ENCODE measurements at regions not wholly inside any gene's neighbourhood (a gene's known extent, or its start where the extent isn't known, plus 50 kb on each side); places are given as distances from the start of the nearest gene placed in this dataset.

- DNase-seq (ENCODE audit: low read depth) = no peak
These were observed 235.0 kb downstream of the PMAIP1 start for GRCh38 chr18:60134806-60135205.

GRCh38 chr18:60130284-60130683, 230.5 kb downstream of the PMAIP1 start:
- DNase-seq (ENCODE audit: low read depth) = no peak

GRCh38 chr18:60123031-60123430, 223.2 kb downstream of the PMAIP1 start:
- DNase-seq (ENCODE audit: low read depth) = no peak

GRCh38 chr18:60122339-60122738, 222.5 kb downstream of the PMAIP1 start:
- DNase-seq (ENCODE audit: low read depth) = no peak

GRCh38 chr18:60120231-60120750, 220.5 kb downstream of the PMAIP1 start:
- DNase-seq (ENCODE audit: low read depth) = no peak

GRCh38 chr18:60117321-60117720, 217.5 kb downstream of the PMAIP1 start:
- DNase-seq (ENCODE audit: low read depth) = no peak

- DNase-seq (ENCODE audit: low read depth) = no peak
These were observed 213.6 kb downstream of the PMAIP1 start for GRCh38 chr18:60113396-60113795.

- DNase-seq (ENCODE audit: low read depth) = no peak
These were observed 212.6 kb downstream of the PMAIP1 start for GRCh38 chr18:60112369-60112768.

- DNase-seq (ENCODE audit: low read depth) = no peak
These were observed 211.7 kb downstream of the PMAIP1 start for GRCh38 chr18:60111525-60111924.

GRCh38 chr18:60110836-60111235, 211.0 kb downstream of the PMAIP1 start:
- DNase-seq (ENCODE audit: low read depth) = no peak

- DNase-seq (ENCODE audit: low read depth) = no peak
These were observed 201.0 kb downstream of the PMAIP1 start for GRCh38 chr18:60100778-60101177.

- no peak for DNase-seq (ENCODE audit: low read depth)
These were observed 199.9 kb downstream of the PMAIP1 start for GRCh38 chr18:60099709-60100108.

GRCh38 chr18:60096428-60096827, 196.6 kb downstream of the PMAIP1 start:
- peak; percentile 17 for DNase-seq (ENCODE audit: low read depth)

GRCh38 chr18:60092073-60092472, 192.3 kb downstream of the PMAIP1 start:
- DNase-seq (ENCODE audit: low read depth) = no peak

- DNase-seq (ENCODE audit: low read depth) = no peak
These were observed 190.4 kb downstream of the PMAIP1 start for GRCh38 chr18:60090170-60090569.

- DNase-seq (ENCODE audit: low read depth) = no peak
These were observed 183.0 kb downstream of the PMAIP1 start for GRCh38 chr18:60082790-60083189.

GRCh38 chr18:60082282-60082681, 182.5 kb downstream of the PMAIP1 start:
- DNase-seq (ENCODE audit: low read depth) = no peak

GRCh38 chr18:60075477-60075876, 175.7 kb downstream of the PMAIP1 start:
- no peak for DNase-seq (ENCODE audit: low read depth)

GRCh38 chr18:60070631-60071030, 170.8 kb downstream of the PMAIP1 start:
- peak; percentile 59 for DNase-seq (ENCODE audit: low read depth)

GRCh38 chr18:60069145-60069544, 169.3 kb downstream of the PMAIP1 start:
- peak; percentile 24 for DNase-seq (ENCODE audit: low read depth)

- DNase-seq (ENCODE audit: low read depth) = peak; percentile 27
These were observed 167.8 kb downstream of the PMAIP1 start for GRCh38 chr18:60067426-60068210.

GRCh38 chr18:60066219-60066975, 166.6 kb downstream of the PMAIP1 start:
- DNase-seq (ENCODE audit: low read depth) = no peak

- peak; percentile 88 for DNase-seq (ENCODE audit: low read depth)
These were observed 164.5 kb downstream of the PMAIP1 start for GRCh38 chr18:60064271-60064670.
